ENCODE measurements at regions not wholly inside any gene's neighbourhood (a gene's known extent, or its start where the extent isn't known, plus 50 kb on each side); places are given as distances from the start of the nearest gene placed in this dataset.

- TF ChIP-seq POLR2A (IDR thresholded peaks at IDR 0.05; ENCODE audit: extremely low read depth, insufficient read length) (no peak), MYC (IDR thresholded peaks at IDR 0.05; ENCODE audit: low read depth, low read length) (no peak)
- TF ChIP-seq, protein P1, sequence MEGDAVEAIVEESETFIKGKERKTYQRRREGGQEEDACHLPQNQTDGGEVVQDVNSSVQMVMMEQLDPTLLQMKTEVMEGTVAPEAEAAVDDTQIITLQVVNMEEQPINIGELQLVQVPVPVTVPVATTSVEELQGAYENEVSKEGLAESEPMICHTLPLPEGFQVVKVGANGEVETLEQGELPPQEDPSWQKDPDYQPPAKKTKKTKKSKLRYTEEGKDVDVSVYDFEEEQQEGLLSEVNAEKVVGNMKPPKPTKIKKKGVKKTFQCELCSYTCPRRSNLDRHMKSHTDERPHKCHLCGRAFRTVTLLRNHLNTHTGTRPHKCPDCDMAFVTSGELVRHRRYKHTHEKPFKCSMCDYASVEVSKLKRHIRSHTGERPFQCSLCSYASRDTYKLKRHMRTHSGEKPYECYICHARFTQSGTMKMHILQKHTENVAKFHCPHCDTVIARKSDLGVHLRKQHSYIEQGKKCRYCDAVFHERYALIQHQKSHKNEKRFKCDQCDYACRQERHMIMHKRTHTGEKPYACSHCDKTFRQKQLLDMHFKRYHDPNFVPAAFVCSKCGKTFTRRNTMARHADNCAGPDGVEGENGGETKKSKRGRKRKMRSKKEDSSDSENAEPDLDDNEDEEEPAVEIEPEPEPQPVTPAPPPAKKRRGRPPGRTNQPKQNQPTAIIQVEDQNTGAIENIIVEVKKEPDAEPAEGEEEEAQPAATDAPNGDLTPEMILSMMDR (IDR thresholded peaks at IDR 0.05; ENCODE audit: low read depth, low read length) = no peak
- TF ChIP-seq, protein P2, sequence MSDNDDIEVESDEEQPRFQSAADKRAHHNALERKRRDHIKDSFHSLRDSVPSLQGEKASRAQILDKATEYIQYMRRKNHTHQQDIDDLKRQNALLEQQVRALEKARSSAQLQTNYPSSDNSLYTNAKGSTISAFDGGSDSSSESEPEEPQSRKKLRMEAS (IDR thresholded peaks at IDR 0.05; ENCODE audit: low read depth, low read length) = no peak
Measured at GRCh38 chr16:86257546-86257945, 252.8 kb upstream of the FOXF1 start.
